ENCODE measurements at regions not wholly inside any gene's neighbourhood (a gene's known extent, or its start where the extent isn't known, plus 50 kb on each side); places are given as distances from the start of the nearest gene placed in this dataset.
"Not testable (repeated sequence)": the region's sequence is repeated elsewhere in the genome, so short reads cannot be mapped to it uniquely, and the experiment has no call there.

GRCh38 chr6:144548536-144548935, 263.4 kb downstream of the UTRN start:
- no peaks in the 10 kb centered on the region for H3K27me3 ChIP-seq (ENCODE audit: insufficient read depth, low read length)
- H3K4me3 ChIP-seq (ENCODE audit: low read length), result no peak overlapping the region
- H3K4me1 ChIP-seq (ENCODE audit: insufficient read depth, low read length), result no peaks in the 10 kb centered on the region
- H3K9ac ChIP-seq (ENCODE audit: low read depth, low read length), result no peak overlapping the region
- H3K27ac ChIP-seq (ENCODE audit: low read length), result no peak overlapping the region
- H3K9me3 ChIP-seq (ENCODE audit: insufficient read depth, low read depth, low read length), result no peaks in the 10 kb centered on the region
- peaks cover 23% of the 10 kb centered on the region for H3K36me3 ChIP-seq (ENCODE audit: insufficient read depth, low read depth, low read length)

- Histone ChIP-seq H3K4me3 (ENCODE audit: low read length) (no peak overlapping the region), H3K36me3 (ENCODE audit: insufficient read depth, low read depth, low read length) (peaks cover 30% of the 10 kb centered on the region)
Observed at GRCh38 chr6:144549837-144550747, 265.0 kb downstream of the UTRN start.

GRCh38 chr6:144551339-144551738, 266.2 kb downstream of the UTRN start:
- no peaks in the 10 kb centered on the region for H3K4me1 ChIP-seq (ENCODE audit: insufficient read depth, low read length)
- H3K27ac ChIP-seq (ENCODE audit: low read length), result no peak overlapping the region
- no peak overlapping the region for H3K9ac ChIP-seq (ENCODE audit: low read depth, low read length)
- peaks cover 26% of the 10 kb centered on the region for H3K36me3 ChIP-seq (ENCODE audit: insufficient read depth, low read depth, low read length)
- no peaks in the 10 kb centered on the region for H3K9me3 ChIP-seq (ENCODE audit: insufficient read depth, low read depth, low read length)
- H3K4me3 ChIP-seq (ENCODE audit: low read length), result no peak overlapping the region
- H3K27me3 ChIP-seq (ENCODE audit: insufficient read depth, low read length), result no peaks in the 10 kb centered on the region

More at GRCh38 chr6:144549837-144550747, 265.0 kb downstream of the UTRN start:
- H3K27ac ChIP-seq (ENCODE audit: low read length), result no peak overlapping the region
- H3K4me1 ChIP-seq (ENCODE audit: insufficient read depth, low read length), result no peaks in the 10 kb centered on the region
- H3K9ac ChIP-seq (ENCODE audit: low read depth, low read length), result no peak overlapping the region
- no peaks in the 10 kb centered on the region for H3K27me3 ChIP-seq (ENCODE audit: insufficient read depth, low read length)
- no peaks in the 10 kb centered on the region for H3K9me3 ChIP-seq (ENCODE audit: insufficient read depth, low read depth, low read length)

GRCh38 chr6:144555066-144555465, 269.9 kb downstream of the UTRN start:
- no peak overlapping the region for H3K27ac ChIP-seq (ENCODE audit: low read length)
- peaks cover 20% of the 10 kb centered on the region for H3K36me3 ChIP-seq (ENCODE audit: insufficient read depth, low read depth, low read length)
- no peaks in the 10 kb centered on the region for H3K9me3 ChIP-seq (ENCODE audit: insufficient read depth, low read depth, low read length)
- H3K27me3 ChIP-seq (ENCODE audit: insufficient read depth, low read length), result no peaks in the 10 kb centered on the region
- no peak overlapping the region for H3K9ac ChIP-seq (ENCODE audit: low read depth, low read length)
- H3K4me3 ChIP-seq (ENCODE audit: low read length), result no peak overlapping the region
- no peaks in the 10 kb centered on the region for H3K4me1 ChIP-seq (ENCODE audit: insufficient read depth, low read length)

- H3K36me3 ChIP-seq (ENCODE audit: insufficient read depth, low read depth, low read length), result 0 out of 2 replicates have a peak, but pooled peaks cover 1% of the 10 kb centered on the region
- H3K27ac ChIP-seq (ENCODE audit: low read length), result no peak overlapping the region
- no peaks in the 10 kb centered on the region for H3K27me3 ChIP-seq (ENCODE audit: insufficient read depth, low read length)
- no peaks in the 10 kb centered on the region for H3K9me3 ChIP-seq (ENCODE audit: insufficient read depth, low read depth, low read length)
- H3K4me3 ChIP-seq (ENCODE audit: low read length), result no peak overlapping the region
- no peak overlapping the region for H3K9ac ChIP-seq (ENCODE audit: low read depth, low read length)
- H3K4me1 ChIP-seq (ENCODE audit: insufficient read depth, low read length), result no peaks in the 10 kb centered on the region
Observed at GRCh38 chr6:144559865-144560593, 274.9 kb downstream of the UTRN start.

GRCh38 chr6:144561455-144562043, 276.4 kb downstream of the UTRN start:
- no peak overlapping the region for H3K4me3 ChIP-seq (ENCODE audit: low read length)
- no peaks in the 10 kb centered on the region for H3K4me1 ChIP-seq (ENCODE audit: insufficient read depth, low read length)
- H3K27ac ChIP-seq (ENCODE audit: low read length), result no peak overlapping the region
- no peaks in the 10 kb centered on the region for H3K36me3 ChIP-seq (ENCODE audit: insufficient read depth, low read depth, low read length)
- no peak overlapping the region for H3K9ac ChIP-seq (ENCODE audit: low read depth, low read length)
- no peaks in the 10 kb centered on the region for H3K9me3 ChIP-seq (ENCODE audit: insufficient read depth, low read depth, low read length)
- no peaks in the 10 kb centered on the region for H3K27me3 ChIP-seq (ENCODE audit: insufficient read depth, low read length)

GRCh38 chr6:144564202-144564601, 279.1 kb downstream of the UTRN start:
- Histone ChIP-seq H3K4me3 (ENCODE audit: low read length) (no peak overlapping the region), H3K27ac (ENCODE audit: low read length) (no peak overlapping the region), H3K9ac (ENCODE audit: low read depth, low read length) (no peak overlapping the region), H3K27me3 (ENCODE audit: insufficient read depth, low read length) (no peaks in the 10 kb centered on the region), H3K4me1 (ENCODE audit: insufficient read depth, low read length) (no peaks in the 10 kb centered on the region), H3K36me3 (ENCODE audit: insufficient read depth, low read depth, low read length) (no peaks in the 10 kb centered on the region), H3K9me3 (ENCODE audit: insufficient read depth, low read depth, low read length) (no peaks in the 10 kb centered on the region)

GRCh38 chr6:144566868-144567615, 281.9 kb downstream of the UTRN start:
- no peaks in the 10 kb centered on the region for H3K36me3 ChIP-seq (ENCODE audit: insufficient read depth, low read depth, low read length)
- H3K27ac ChIP-seq (ENCODE audit: low read length), result no peak overlapping the region
- no peaks in the 10 kb centered on the region for H3K9me3 ChIP-seq (ENCODE audit: insufficient read depth, low read depth, low read length)
- H3K9ac ChIP-seq (ENCODE audit: low read depth, low read length), result no peak overlapping the region
- H3K27me3 ChIP-seq (ENCODE audit: insufficient read depth, low read length), result no peaks in the 10 kb centered on the region
- H3K4me1 ChIP-seq (ENCODE audit: insufficient read depth, low read length), result no peaks in the 10 kb centered on the region
- H3K4me3 ChIP-seq (ENCODE audit: low read length), result no peak overlapping the region

- no peak overlapping the region for H3K9ac ChIP-seq (ENCODE audit: low read depth, low read length)
- H3K36me3 ChIP-seq (ENCODE audit: insufficient read depth, low read depth, low read length), result no peaks in the 10 kb centered on the region
- H3K9me3 ChIP-seq (ENCODE audit: insufficient read depth, low read depth, low read length), result no peaks in the 10 kb centered on the region
- H3K4me3 ChIP-seq (ENCODE audit: low read length), result no peak overlapping the region
- H3K4me1 ChIP-seq (ENCODE audit: insufficient read depth, low read length), result no peaks in the 10 kb centered on the region
- no peak overlapping the region for H3K27ac ChIP-seq (ENCODE audit: low read length)
- H3K27me3 ChIP-seq (ENCODE audit: insufficient read depth, low read length), result no peaks in the 10 kb centered on the region
Observed at GRCh38 chr6:144568241-144568640, 283.1 kb downstream of the UTRN start.

- H3K4me3 ChIP-seq (ENCODE audit: low read length); H3K27ac ChIP-seq (ENCODE audit: low read length); H3K27me3 ChIP-seq (ENCODE audit: insufficient read depth, low read length); H3K36me3 ChIP-seq (ENCODE audit: insufficient read depth, low read depth, low read length); H3K9ac ChIP-seq (ENCODE audit: low read depth, low read length); H3K9me3 ChIP-seq (ENCODE audit: insufficient read depth, low read depth, low read length); H3K4me1 ChIP-seq (ENCODE audit: insufficient read depth, low read length): not testable (repeated sequence)
Observed at GRCh38 chr6:144572541-144572940, 287.4 kb downstream of the UTRN start.

- H3K36me3 ChIP-seq (ENCODE audit: insufficient read depth, low read depth, low read length), result no peaks in the 10 kb centered on the region
- H3K9me3 ChIP-seq (ENCODE audit: insufficient read depth, low read depth, low read length), result no peaks in the 10 kb centered on the region
- H3K27ac ChIP-seq (ENCODE audit: low read length), result no peak overlapping the region
- no peaks in the 10 kb centered on the region for H3K27me3 ChIP-seq (ENCODE audit: insufficient read depth, low read length)
- H3K9ac ChIP-seq (ENCODE audit: low read depth, low read length), result no peak overlapping the region
- H3K4me1 ChIP-seq (ENCODE audit: insufficient read depth, low read length), result no peaks in the 10 kb centered on the region
- no peak overlapping the region for H3K4me3 ChIP-seq (ENCODE audit: low read length)
Observed at GRCh38 chr6:144574796-144575195, 289.7 kb downstream of the UTRN start.

Measured in iPS-20b (cell line).